HepG2 (cell line): ENCODE measurements at regions not wholly inside any gene's neighbourhood (a gene's known extent, or its start where the extent isn't known, plus 50 kb on each side); places are given as distances from the start of the nearest gene placed in this dataset.

Source experiments
- JUND ChIP-seq: sonication (generic); formaldehyde crosslinking; IDR thresholded peaks from 2 replicates; pipeline ENCODE4 v1.8.0; 2022; ENCODE audit warnings: mild to moderate bottlenecking, missing genetic modification reagents
- MAFG ChIP-seq: sonication (generic); formaldehyde crosslinking; IDR thresholded peaks from 2 replicates; pipeline ENCODE4 v1.5.1; 2020; ENCODE audit warnings: mild to moderate bottlenecking, missing genetic modification reagents
- MED13 ChIP-seq: sonication (generic); formaldehyde crosslinking; IDR thresholded peaks from 2 replicates; pipeline ENCODE4 v1.5.0; 2020; ENCODE audit warnings: missing genetic modification reagents
- RORA ChIP-seq: sonication (generic); formaldehyde crosslinking; IDR thresholded peaks from 2 replicates; pipeline ENCODE4 v1.5.0; 2020; ENCODE audit warnings: mild to moderate bottlenecking, missing genetic modification reagents, moderate library complexity
- TP53 ChIP-seq: sonication (generic); formaldehyde crosslinking; conservative IDR thresholded peaks from 2 replicates; pipeline ENCODE4 v1.4.0; 2020; ENCODE audit warnings: missing genetic modification reagents
- ZNF3 ChIP-seq: IDR thresholded peaks from 2 replicates; pipeline ENCODE4 v1.7.0; 2017; ENCODE audit warnings: inconsistent platforms

- TF ChIP-seq TP53 (CRISPR knock-in tag) (no peak), MAFG (no peak), RORA (CRISPR knock-in tag) (no peak), JUND (no peak), MED13 (no peak), ZNF3 (no peak)
Observed at GRCh38 chr3:18747383-18747782, 322.2 kb upstream of the SATB1 start.
